ENCODE measurements at regions not wholly inside any gene's neighbourhood (a gene's known extent, or its start where the extent isn't known, plus 50 kb on each side); places are given as distances from the start of the nearest gene placed in this dataset.
"Not testable (repeated sequence)": the region's sequence is repeated elsewhere in the genome, so short reads cannot be mapped to it uniquely, and the experiment has no call there.

DNA sequence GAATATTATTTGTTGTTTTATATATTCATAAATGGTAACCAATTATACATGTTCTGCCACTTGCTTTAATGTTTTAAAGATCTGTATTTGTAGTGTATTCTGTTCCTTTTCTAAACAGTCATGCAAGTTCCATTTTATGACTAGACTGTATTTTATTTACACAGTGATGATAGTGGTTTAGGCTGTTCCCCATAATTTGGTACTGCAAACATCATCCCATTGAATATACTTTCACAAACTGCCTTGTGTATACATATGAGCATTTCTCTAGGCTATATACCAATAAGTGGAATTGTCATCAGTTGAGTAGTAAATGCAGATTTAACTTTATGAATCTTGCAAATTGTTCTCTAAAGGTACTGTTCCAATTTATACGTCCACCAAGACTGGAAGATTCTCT, 738.0 kb downstream of the EPHA7 start:
- H3K27me3 Mint-ChIP-seq, result no peaks in the 10 kb centered on the region
- no peaks in the 10 kb centered on the region for H3K4me1 Mint-ChIP-seq
- H3K9me3 Mint-ChIP-seq, result peaks cover 3% of the 10 kb centered on the region
- H3K27ac Mint-ChIP-seq, result no peak overlapping the region
- no peaks in the 10 kb centered on the region for H3K36me3 Mint-ChIP-seq (ENCODE audit: low read depth)
- ATAC-seq (replicated peaks), result no peak
- no peak overlapping the region for H3K4me3 Mint-ChIP-seq

DNA sequence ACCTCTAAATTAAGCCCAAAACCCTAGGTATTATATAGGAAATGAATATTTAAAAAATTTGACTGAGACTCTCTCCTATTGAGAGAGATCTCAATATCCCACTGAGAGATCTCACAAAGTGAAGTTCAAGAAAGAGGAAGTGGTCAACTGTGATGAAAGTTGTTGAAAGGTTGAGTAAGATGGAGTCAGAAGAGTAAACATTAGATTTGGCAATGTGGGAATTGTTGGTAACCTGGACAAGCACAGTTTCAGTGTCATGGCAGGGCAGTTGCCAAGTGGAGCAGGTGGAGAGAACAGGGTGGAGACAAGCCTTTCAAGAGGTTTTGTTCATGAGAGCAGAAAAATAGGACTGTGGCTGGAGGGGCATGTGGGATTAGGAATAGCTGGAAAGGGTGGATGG, 747.9 kb downstream of the EPHA7 start:
- ATAC-seq (replicated peaks); H3K27ac Mint-ChIP-seq; H3K36me3 Mint-ChIP-seq (ENCODE audit: low read depth); H3K4me3 Mint-ChIP-seq; H3K27me3 Mint-ChIP-seq; H3K4me1 Mint-ChIP-seq; H3K9me3 Mint-ChIP-seq: not testable (repeated sequence)

DNA sequence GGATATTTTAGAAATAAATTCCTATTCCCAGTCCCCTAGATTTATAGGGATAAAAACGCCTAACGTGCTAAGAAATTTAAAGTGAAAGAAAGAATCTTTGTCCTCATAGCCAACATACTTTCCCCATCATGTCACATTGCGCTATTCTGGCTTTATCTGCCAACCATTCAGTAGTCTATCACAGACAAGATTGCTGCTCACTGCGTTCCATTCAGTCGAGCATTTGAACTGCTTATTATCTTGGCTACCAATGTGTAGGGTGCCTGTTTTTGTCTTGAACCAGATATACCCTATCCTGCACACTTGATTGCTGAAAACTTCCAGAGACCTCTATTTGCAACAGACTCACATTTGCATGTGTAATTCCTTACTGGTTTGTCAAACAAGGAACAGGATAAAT, 751.5 kb downstream of the EPHA7 start:
- ATAC-seq (replicated peaks), result no peak
- Mint-ChIP-seq H3K36me3 (ENCODE audit: low read depth) (no peaks in the 10 kb centered on the region), H3K9me3 (peaks cover 6% of the 10 kb centered on the region), H3K27ac (no peak overlapping the region), H3K4me1 (no peaks in the 10 kb centered on the region), H3K27me3 (no peaks in the 10 kb centered on the region), H3K4me3 (no peak overlapping the region)

- H3K9me3 Mint-ChIP-seq, result peaks cover 7% of the 10 kb centered on the region
These were observed 770.8 kb downstream of the EPHA7 start for GRCh38 chr6:92648364-92649086.

DNA sequence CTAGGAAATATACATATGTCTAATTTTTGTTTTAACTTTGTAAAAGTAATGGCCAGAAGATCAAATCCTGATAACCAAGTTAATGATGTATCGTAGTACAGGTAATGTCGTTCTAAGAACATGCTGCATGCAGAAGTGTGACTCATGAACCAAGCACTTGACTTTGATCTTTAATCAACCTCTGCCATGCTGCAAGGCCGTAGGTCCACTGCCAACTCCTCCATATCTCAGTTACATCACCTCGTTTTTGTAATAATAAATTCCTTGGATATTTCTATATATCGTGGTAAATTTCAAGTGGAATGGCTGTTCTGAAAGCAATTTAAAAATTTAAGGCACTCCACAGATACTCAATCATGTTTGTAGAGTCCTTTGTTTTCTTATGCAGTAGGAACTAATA, 771.7 kb downstream of the EPHA7 start:
- ATAC-seq (replicated peaks), result no peak
- Mint-ChIP-seq H3K9me3 (peaks cover 7% of the 10 kb centered on the region), H3K4me3 (no peak overlapping the region), H3K4me1 (no peaks in the 10 kb centered on the region), H3K27me3 (no peaks in the 10 kb centered on the region), H3K36me3 (ENCODE audit: low read depth) (no peaks in the 10 kb centered on the region), H3K27ac (no peak overlapping the region)

More at GRCh38 chr6:92648364-92649086, 770.8 kb downstream of the EPHA7 start:
- Mint-ChIP-seq H3K36me3 (ENCODE audit: low read depth) (no peaks in the 10 kb centered on the region), H3K27ac (no peak overlapping the region), H3K27me3 (no peaks in the 10 kb centered on the region), H3K4me3 (no peak overlapping the region), H3K4me1 (no peaks in the 10 kb centered on the region)
- ATAC-seq (replicated peaks), result no peak

DNA sequence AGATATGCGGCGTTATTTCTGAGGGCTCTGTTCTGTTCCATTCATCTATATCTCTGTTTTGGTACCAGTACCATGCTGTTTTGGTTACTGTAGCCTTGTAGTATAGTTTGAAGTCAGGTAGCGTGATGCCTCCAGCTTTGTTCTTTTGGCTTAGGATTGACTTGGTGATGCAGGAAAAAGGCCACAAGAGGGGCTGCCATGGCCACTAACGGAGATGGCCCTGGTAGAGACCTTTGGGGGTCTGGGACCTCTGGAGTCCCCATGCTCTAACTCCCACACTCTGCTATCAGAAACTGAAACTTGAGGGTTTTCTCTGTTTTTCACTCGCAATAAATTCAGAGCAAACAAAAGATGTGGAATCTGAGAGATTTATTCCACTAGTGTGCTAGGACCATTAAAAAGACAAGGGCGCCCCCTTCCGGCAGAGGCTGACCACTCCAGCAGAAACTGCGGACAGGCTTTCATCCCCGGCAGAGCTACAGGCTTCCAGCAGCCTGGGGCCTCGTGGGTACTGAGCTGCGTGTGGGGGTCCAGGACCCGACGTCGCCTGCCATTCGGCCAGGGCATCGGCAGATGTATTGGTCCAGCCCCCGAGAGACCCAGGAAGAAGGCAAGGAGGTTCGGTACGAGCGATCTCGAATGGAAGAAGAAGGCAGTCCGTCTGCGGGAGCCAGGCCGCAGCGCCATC, 775.1 kb downstream of the EPHA7 start:
- not testable (repeated sequence) for H3K27ac Mint-ChIP-seq; H3K36me3 Mint-ChIP-seq (ENCODE audit: low read depth); H3K4me1 Mint-ChIP-seq; H3K4me3 Mint-ChIP-seq; H3K27me3 Mint-ChIP-seq; ATAC-seq (replicated peaks); H3K9me3 Mint-ChIP-seq

GRCh38 chr6:92635553-92636153, 783.7 kb downstream of the EPHA7 start:
- ATAC-seq (replicated peaks), result no peak
- Mint-ChIP-seq H3K27ac (no peak overlapping the region), H3K27me3 (no peaks in the 10 kb centered on the region), H3K4me1 (no peaks in the 10 kb centered on the region), H3K36me3 (ENCODE audit: low read depth) (no peaks in the 10 kb centered on the region), H3K9me3 (peaks cover 16% of the 10 kb centered on the region), H3K4me3 (no peak overlapping the region)

GRCh38 chr6:92634561-92634960, 784.8 kb downstream of the EPHA7 start:
- H3K9me3 Mint-ChIP-seq, result peaks cover 11% of the 10 kb centered on the region
- no peak for ATAC-seq (replicated peaks)
- H3K27me3 Mint-ChIP-seq, result no peaks in the 10 kb centered on the region
- H3K4me1 Mint-ChIP-seq, result no peaks in the 10 kb centered on the region
- H3K27ac Mint-ChIP-seq, result no peak overlapping the region
- no peak overlapping the region for H3K4me3 Mint-ChIP-seq
- H3K36me3 Mint-ChIP-seq (ENCODE audit: low read depth), result no peaks in the 10 kb centered on the region

DNA sequence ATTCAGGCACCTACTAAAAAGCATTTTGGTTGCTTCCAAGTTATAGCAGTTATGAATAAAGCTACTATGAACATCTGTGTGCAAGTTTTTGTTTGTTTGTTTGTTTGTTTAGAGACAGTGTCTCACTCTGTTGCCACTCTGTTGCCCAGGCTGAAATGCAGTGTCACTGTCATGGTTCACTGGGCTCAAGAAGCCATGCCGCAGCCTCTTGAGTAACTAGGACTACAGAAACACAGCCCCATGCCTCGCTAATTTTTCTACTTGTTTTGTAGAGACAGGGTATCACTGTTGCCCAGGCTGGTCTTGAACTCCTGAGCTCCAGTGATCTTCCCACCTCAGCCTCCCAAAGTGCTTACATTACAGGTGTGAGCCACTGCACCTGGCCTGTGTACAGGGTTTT, 795.9 kb downstream of the EPHA7 start:
- Mint-ChIP-seq H3K4me3 (no peak overlapping the region), H3K36me3 (ENCODE audit: low read depth) (no peaks in the 10 kb centered on the region), H3K4me1 (no peaks in the 10 kb centered on the region), H3K9me3 (no peaks in the 10 kb centered on the region), H3K27ac (no peak overlapping the region), H3K27me3 (no peaks in the 10 kb centered on the region)
- no peak for ATAC-seq (replicated peaks)

- no peak overlapping the region for H3K4me3 Mint-ChIP-seq
- H3K36me3 Mint-ChIP-seq (ENCODE audit: low read depth), result no peaks in the 10 kb centered on the region
- peaks cover 21% of the 10 kb centered on the region for H3K9me3 Mint-ChIP-seq
- no peaks in the 10 kb centered on the region for H3K27me3 Mint-ChIP-seq
- no peak for ATAC-seq (replicated peaks)
- no peaks in the 10 kb centered on the region for H3K4me1 Mint-ChIP-seq
- H3K27ac Mint-ChIP-seq, result no peak overlapping the region
These were observed 801.6 kb downstream of the EPHA7 start for GRCh38 chr6:92617721-92618120.

GRCh38 chr6:92608751-92609150, 810.6 kb downstream of the EPHA7 start:
- Mint-ChIP-seq H3K9me3 (peaks cover 15% of the 10 kb centered on the region), H3K4me3 (no peak overlapping the region), H3K27ac (no peak overlapping the region), H3K36me3 (ENCODE audit: low read depth) (no peaks in the 10 kb centered on the region), H3K27me3 (no peaks in the 10 kb centered on the region), H3K4me1 (no peaks in the 10 kb centered on the region)
- ATAC-seq (replicated peaks), result no peak

DNA sequence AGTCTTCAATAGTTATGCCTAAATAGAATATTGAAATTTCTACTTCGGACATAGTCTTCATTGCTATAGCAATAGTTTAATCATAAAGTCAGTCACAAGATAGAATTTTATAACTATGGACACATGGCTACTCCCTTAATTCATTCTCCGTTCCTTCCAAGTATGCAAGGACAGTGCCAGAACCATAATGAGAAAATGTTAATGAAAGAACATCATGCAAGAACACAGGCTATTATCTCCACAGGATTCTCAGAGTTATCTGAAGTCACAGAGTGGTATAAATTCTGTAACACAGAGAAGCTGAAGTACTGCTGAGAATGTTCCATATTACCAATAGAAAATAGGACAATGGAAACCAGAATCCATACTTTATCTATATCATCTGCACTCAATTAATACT, 826.2 kb downstream of the EPHA7 start:
- Mint-ChIP-seq H3K4me1 (no peaks in the 10 kb centered on the region), H3K27me3 (no peaks in the 10 kb centered on the region), H3K36me3 (ENCODE audit: low read depth) (no peaks in the 10 kb centered on the region), H3K27ac (no peak overlapping the region), H3K4me3 (no peak overlapping the region), H3K9me3 (no peaks in the 10 kb centered on the region)
- ATAC-seq (replicated peaks), result no peak

GRCh38 chr6:92589996-92590395, 829.4 kb downstream of the EPHA7 start:
- Mint-ChIP-seq H3K27ac (no peak overlapping the region), H3K27me3 (no peaks in the 10 kb centered on the region), H3K9me3 (no peaks in the 10 kb centered on the region), H3K4me3 (no peak overlapping the region), H3K4me1 (no peaks in the 10 kb centered on the region), H3K36me3 (ENCODE audit: low read depth) (no peaks in the 10 kb centered on the region)
- ATAC-seq (replicated peaks), result no peak

GRCh38 chr6:92588148-92588547, 831.2 kb downstream of the EPHA7 start:
- no peaks in the 10 kb centered on the region for H3K4me1 Mint-ChIP-seq
- no peaks in the 10 kb centered on the region for H3K36me3 Mint-ChIP-seq (ENCODE audit: low read depth)
- H3K27ac Mint-ChIP-seq, result no peak overlapping the region
- H3K27me3 Mint-ChIP-seq, result no peaks in the 10 kb centered on the region
- H3K9me3 Mint-ChIP-seq, result no peaks in the 10 kb centered on the region
- no peak overlapping the region for H3K4me3 Mint-ChIP-seq
- ATAC-seq (replicated peaks), result no peak

- Mint-ChIP-seq H3K4me3 (no peak overlapping the region), H3K4me1 (no peaks in the 10 kb centered on the region), H3K27ac (no peak overlapping the region), H3K36me3 (ENCODE audit: low read depth) (no peaks in the 10 kb centered on the region), H3K9me3 (no peaks in the 10 kb centered on the region), H3K27me3 (no peaks in the 10 kb centered on the region)
- ATAC-seq (replicated peaks), result no peak
These were observed 831.8 kb downstream of the EPHA7 start for GRCh38 chr6:92587525-92587924.
